Epithelial cell of proximal tubule (primary cell): ENCODE measurements at regions not wholly inside any gene's neighbourhood (a gene's known extent, or its start where the extent isn't known, plus 50 kb on each side); places are given as distances from the start of the nearest gene placed in this dataset.

Experiments used
- DNase-seq: peaks from one replicate; pipeline ENCODE4 v3.0.0-alpha.2; 2011; ENCODE audit warnings: low read depth
- H3K4me3 ChIP-seq: 2 replicates; pipeline ENCODE4 v1.5.1; 2011; ENCODE audit warnings: low read depth, mild to moderate bottlenecking, low read length
- CTCF ChIP-seq: conservative IDR thresholded peaks from 2 replicates; pipeline ENCODE4 v1.5.1; 2012; ENCODE audit warnings: low read depth, mild to moderate bottlenecking, low read length

GRCh38 chr3:70757658-70758057 lies 445.2 kb upstream of the MDFIC2 start:
- DNase-seq, result no peak
- no peak for TF ChIP-seq CTCF
- H3K4me3 ChIP-seq, result no peak overlapping the region

GRCh38 chr3:70755526-70755925 lies 443.1 kb upstream of the MDFIC2 start:
- H3K4me3 ChIP-seq, result no peak overlapping the region
- no peak for DNase-seq
- no peak for TF ChIP-seq CTCF

GRCh38 chr3:70754314-70754713 lies 441.9 kb upstream of the MDFIC2 start:
- H3K4me3 ChIP-seq, result no peak overlapping the region
- DNase-seq, result no peak
- TF ChIP-seq CTCF, result no peak

- H3K4me3 ChIP-seq, result no peak overlapping the region
- no peak for DNase-seq
- peak; percentile 36 for TF ChIP-seq CTCF
These were observed 441.1 kb upstream of the MDFIC2 start for GRCh38 chr3:70753572-70753971.

GRCh38 chr3:70752051-70752450 lies 439.6 kb upstream of the MDFIC2 start:
- DNase-seq, result no peak
- TF ChIP-seq CTCF, result no peak
- H3K4me3 ChIP-seq, result no peak overlapping the region

- no peak for TF ChIP-seq CTCF
- no peak overlapping the region for H3K4me3 ChIP-seq
- no peak for DNase-seq
These were observed 436.7 kb upstream of the MDFIC2 start for GRCh38 chr3:70749122-70749521.

GRCh38 chr3:70748593-70748992 lies 436.2 kb upstream of the MDFIC2 start:
- TF ChIP-seq CTCF, result no peak
- no peak overlapping the region for H3K4me3 ChIP-seq
- DNase-seq, result no peak
